ENCODE measurements at regions not wholly inside any gene's neighbourhood (a gene's known extent, or its start where the extent isn't known, plus 50 kb on each side); places are given as distances from the start of the nearest gene placed in this dataset.

- TF ChIP-seq CTCF (IDR thresholded peaks at IDR 0.05): no peak
- H3K9me3 Mint-ChIP-seq: no peaks in the 10 kb centered on the region
- no peaks in the 10 kb centered on the region for H3K36me3 Mint-ChIP-seq (ENCODE audit: low read depth)
- peaks cover 2% of the 10 kb centered on the region for H3K27me3 Mint-ChIP-seq (ENCODE audit: low read depth, poor library complexity)
- H3K4me3 Mint-ChIP-seq: no peak overlapping the region
- no peak overlapping the region for H3K27ac Mint-ChIP-seq
- H3K4me1 Mint-ChIP-seq: peaks cover 22% of the 10 kb centered on the region
- no peak for DNase-seq
Observed at GRCh38 chr1:55585402-55585792, 370.2 kb upstream of the USP24 start.

- peaks cover 2% of the 10 kb centered on the region for H3K27me3 Mint-ChIP-seq (ENCODE audit: low read depth, poor library complexity)
- no peaks in the 10 kb centered on the region for H3K36me3 Mint-ChIP-seq (ENCODE audit: low read depth)
- no peak for DNase-seq
- H3K4me1 Mint-ChIP-seq: peaks cover 23% of the 10 kb centered on the region
- peak overlapping the region; percentile 32 for H3K4me3 Mint-ChIP-seq
- no peak overlapping the region for H3K27ac Mint-ChIP-seq
- no peak for TF ChIP-seq CTCF (IDR thresholded peaks at IDR 0.05)
- H3K9me3 Mint-ChIP-seq: no peaks in the 10 kb centered on the region
Observed at GRCh38 chr1:55584526-55585401, 369.6 kb upstream of the USP24 start.

DNA sequence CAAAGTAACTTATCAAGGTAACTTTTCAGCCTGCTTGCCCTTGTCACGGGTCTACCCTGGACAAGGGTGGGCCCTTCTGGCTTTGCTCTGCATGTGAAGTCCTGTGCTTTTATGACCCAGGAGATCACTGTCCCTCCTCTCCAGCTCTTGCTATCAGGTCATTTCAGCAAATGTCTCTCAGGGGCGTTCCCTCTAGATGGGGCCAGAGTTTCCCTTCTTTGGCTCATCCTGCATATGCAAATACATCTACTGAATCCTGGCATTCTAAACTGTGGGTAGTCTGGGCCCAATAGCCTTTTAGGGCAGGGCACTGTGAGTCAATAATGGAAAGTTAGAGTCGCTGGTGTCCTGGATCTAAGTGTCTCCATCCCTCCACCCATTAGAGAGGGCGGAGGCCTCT is 366.9 kb upstream of the USP24 start:
- no peaks in the 10 kb centered on the region for H3K9me3 Mint-ChIP-seq
- no peak for TF ChIP-seq CTCF (IDR thresholded peaks at IDR 0.05)
- H3K27ac Mint-ChIP-seq: no peak overlapping the region
- no peaks in the 10 kb centered on the region for H3K36me3 Mint-ChIP-seq (ENCODE audit: low read depth)
- no peak overlapping the region for H3K4me3 Mint-ChIP-seq
- peaks cover 34% of the 10 kb centered on the region for H3K4me1 Mint-ChIP-seq
- DNase-seq: no peak
- peaks cover 6% of the 10 kb centered on the region for H3K27me3 Mint-ChIP-seq (ENCODE audit: low read depth, poor library complexity)

DNA sequence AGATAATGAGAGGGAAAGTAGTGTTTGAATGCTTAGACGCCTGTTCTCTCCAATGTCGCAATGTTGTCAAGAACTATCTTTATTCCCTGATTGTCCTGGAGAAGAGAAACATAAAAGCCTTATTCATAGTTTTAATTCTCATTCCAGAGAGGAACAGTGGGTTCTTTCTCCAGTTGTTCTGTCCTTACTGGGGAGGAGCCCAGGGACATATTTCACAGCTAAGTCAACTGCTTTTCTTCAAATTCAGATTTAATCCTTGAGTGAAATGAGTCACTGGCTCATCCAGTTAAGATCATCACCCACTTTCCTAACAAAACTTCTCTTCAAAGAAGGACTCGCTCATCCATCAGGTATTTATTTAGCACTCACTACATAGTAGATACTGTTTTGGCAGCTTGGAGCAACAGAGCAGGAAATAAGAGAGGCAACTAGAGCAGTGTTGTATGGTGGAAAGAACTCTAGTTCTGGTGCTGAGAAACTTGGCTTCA is 365.7 kb upstream of the USP24 start:
- H3K4me3 Mint-ChIP-seq: no peak overlapping the region
- H3K27me3 Mint-ChIP-seq (ENCODE audit: low read depth, poor library complexity): peaks cover 6% of the 10 kb centered on the region
- TF ChIP-seq CTCF (IDR thresholded peaks at IDR 0.05): no peak
- H3K9me3 Mint-ChIP-seq: no peaks in the 10 kb centered on the region
- no peak overlapping the region for H3K27ac Mint-ChIP-seq
- DNase-seq: no peak
- H3K36me3 Mint-ChIP-seq (ENCODE audit: low read depth): no peaks in the 10 kb centered on the region
- H3K4me1 Mint-ChIP-seq: peaks cover 34% of the 10 kb centered on the region

DNA sequence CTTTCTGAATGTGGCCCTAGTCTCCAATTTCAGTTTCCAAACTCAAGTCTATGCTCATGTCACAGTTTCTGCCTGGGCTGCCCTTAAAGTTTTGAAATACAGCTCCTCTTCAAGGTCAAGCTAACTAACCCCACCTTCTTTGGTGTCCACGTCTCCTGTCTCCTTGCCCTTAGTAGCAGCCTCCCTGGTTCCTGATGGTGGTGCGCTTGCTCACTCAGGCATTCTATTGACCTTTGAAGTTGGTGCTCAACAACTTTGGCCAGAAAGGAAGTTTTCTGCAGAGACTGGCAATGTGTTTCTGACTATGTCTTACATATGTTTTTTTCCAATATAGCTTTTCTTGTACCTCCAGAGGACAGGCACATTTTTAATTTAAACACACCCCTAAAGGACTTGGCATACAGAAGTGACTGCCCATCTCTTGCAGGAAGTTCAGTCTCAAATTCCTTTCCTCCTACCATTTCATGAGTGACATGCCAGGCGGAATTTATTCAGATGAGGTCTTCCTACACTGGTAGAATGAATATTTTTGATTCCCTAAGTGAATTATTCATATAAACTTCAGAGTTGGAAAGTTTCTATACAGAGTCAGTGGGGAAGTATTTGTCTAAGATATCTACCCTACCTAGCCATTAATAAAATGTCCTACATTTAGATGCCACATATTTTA is 364.3 kb upstream of the USP24 start:
- DNase-seq: no peak
- H3K27ac Mint-ChIP-seq: no peak overlapping the region
- no peaks in the 10 kb centered on the region for H3K9me3 Mint-ChIP-seq
- peaks cover 6% of the 10 kb centered on the region for H3K27me3 Mint-ChIP-seq (ENCODE audit: low read depth, poor library complexity)
- no peak for TF ChIP-seq CTCF (IDR thresholded peaks at IDR 0.05)
- H3K36me3 Mint-ChIP-seq (ENCODE audit: low read depth): no peaks in the 10 kb centered on the region
- no peak overlapping the region for H3K4me3 Mint-ChIP-seq
- peaks cover 19% of the 10 kb centered on the region for H3K4me1 Mint-ChIP-seq

Data from nephron progenitor cell (in vitro differentiated cells).